Breast epithelium (tissue), 3 donors: ENCODE measurements at regions not wholly inside any gene's neighbourhood (a gene's known extent, or its start where the extent isn't known, plus 50 kb on each side); places are given as distances from the start of the nearest gene placed in this dataset.

Experiments used
- POLR2A ChIP-seq: fragments of 450-650 bp; IDR thresholded peaks from one replicate; pipeline ENCODE4 v1.6.1; 2016; ENCODE audit warnings: antibody characterized with exemption, mild to moderate bottlenecking, moderate library complexity
- POLR2AphosphoS5 ChIP-seq, 3 donors: sonication (generic); formaldehyde crosslinking; IDR thresholded peaks; one replicate each; pipeline ENCODE4 v1.6.1; 2017; ENCODE audit warnings: antibody characterized with exemption in 3 of 3
- TF ChIP-seq, protein P1 (sequence below), 3 donors: fragments of 450-650 bp; IDR thresholded peaks; one replicate each; pipeline ENCODE4 v1.5.1; 2016 to 2017; ENCODE audit warnings: antibody characterized with exemption in 3 of 3, mild to moderate bottlenecking in 3 of 3, moderate library complexity in 3 of 3

DNA sequence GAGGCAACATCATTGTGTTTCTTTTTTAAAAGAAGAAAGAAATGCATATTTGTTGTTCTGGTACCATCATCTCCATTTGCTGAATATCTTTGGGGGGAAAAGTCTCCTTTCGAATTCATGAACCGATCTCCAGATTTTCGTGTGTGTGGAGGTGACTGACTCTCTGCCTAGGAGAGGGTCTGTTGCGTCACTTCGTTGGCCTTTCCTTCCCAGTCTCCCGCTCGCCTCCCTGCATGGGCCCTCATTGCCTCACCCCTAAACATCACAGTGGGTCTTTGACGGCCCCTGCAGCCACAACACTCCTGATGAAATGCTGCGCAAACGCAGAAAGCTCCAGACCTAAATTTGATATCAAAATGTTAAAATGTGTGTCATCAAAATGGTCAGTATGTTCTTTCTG is 103.2 kb upstream of the RALGPS2 start:
- TF ChIP-seq, protein P1, sequence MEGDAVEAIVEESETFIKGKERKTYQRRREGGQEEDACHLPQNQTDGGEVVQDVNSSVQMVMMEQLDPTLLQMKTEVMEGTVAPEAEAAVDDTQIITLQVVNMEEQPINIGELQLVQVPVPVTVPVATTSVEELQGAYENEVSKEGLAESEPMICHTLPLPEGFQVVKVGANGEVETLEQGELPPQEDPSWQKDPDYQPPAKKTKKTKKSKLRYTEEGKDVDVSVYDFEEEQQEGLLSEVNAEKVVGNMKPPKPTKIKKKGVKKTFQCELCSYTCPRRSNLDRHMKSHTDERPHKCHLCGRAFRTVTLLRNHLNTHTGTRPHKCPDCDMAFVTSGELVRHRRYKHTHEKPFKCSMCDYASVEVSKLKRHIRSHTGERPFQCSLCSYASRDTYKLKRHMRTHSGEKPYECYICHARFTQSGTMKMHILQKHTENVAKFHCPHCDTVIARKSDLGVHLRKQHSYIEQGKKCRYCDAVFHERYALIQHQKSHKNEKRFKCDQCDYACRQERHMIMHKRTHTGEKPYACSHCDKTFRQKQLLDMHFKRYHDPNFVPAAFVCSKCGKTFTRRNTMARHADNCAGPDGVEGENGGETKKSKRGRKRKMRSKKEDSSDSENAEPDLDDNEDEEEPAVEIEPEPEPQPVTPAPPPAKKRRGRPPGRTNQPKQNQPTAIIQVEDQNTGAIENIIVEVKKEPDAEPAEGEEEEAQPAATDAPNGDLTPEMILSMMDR (IDR thresholded peaks at IDR 0.05) = no peak
- TF ChIP-seq POLR2A (no peak), POLR2AphosphoS5 (IDR thresholded peaks at IDR 0.05) (no peak)
